Hepatocyte (in vitro differentiated cells): ENCODE measurements at regions not wholly inside any gene's neighbourhood (a gene's known extent, or its start where the extent isn't known, plus 50 kb on each side); places are given as distances from the start of the nearest gene placed in this dataset.

Experiments used
- EZH2 ChIP-seq: fragments of 200-600 bp; sonication (generic); IDR thresholded peaks from 2 replicates; pipeline ENCODE4 v1.6.1; 2016; ENCODE audit warnings: antibody characterized with exemption, mild to moderate bottlenecking, borderline replicate concordance
- EZH2phosphoT487 ChIP-seq: fragments of 200-600 bp; sonication (generic); IDR thresholded peaks from one replicate; pipeline ENCODE4 v1.6.1; 2018; ENCODE audit warnings: antibody characterized with exemption, mild to moderate bottlenecking, low read depth, moderate library complexity; ENCODE audit not compliant: unreplicated experiment, severe bottlenecking
- TF ChIP-seq, protein P1 (sequence below): fragments of 200-600 bp; sonication (generic); IDR thresholded peaks from 2 replicates; pipeline ENCODE4 v1.5.1; 2016; ENCODE audit warnings: antibody characterized with exemption, mild to moderate bottlenecking; ENCODE audit not compliant: poor library complexity

- TF ChIP-seq, protein P1, sequence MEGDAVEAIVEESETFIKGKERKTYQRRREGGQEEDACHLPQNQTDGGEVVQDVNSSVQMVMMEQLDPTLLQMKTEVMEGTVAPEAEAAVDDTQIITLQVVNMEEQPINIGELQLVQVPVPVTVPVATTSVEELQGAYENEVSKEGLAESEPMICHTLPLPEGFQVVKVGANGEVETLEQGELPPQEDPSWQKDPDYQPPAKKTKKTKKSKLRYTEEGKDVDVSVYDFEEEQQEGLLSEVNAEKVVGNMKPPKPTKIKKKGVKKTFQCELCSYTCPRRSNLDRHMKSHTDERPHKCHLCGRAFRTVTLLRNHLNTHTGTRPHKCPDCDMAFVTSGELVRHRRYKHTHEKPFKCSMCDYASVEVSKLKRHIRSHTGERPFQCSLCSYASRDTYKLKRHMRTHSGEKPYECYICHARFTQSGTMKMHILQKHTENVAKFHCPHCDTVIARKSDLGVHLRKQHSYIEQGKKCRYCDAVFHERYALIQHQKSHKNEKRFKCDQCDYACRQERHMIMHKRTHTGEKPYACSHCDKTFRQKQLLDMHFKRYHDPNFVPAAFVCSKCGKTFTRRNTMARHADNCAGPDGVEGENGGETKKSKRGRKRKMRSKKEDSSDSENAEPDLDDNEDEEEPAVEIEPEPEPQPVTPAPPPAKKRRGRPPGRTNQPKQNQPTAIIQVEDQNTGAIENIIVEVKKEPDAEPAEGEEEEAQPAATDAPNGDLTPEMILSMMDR, result no peak
- no peak for TF ChIP-seq EZH2phosphoT487
- no peak for TF ChIP-seq EZH2
These were observed 394.0 kb upstream of the FZD8 start for GRCh38 chr10:36036137-36036536.
